WI38 (cell line): ENCODE measurements at regions not wholly inside any gene's neighbourhood (a gene's known extent, or its start where the extent isn't known, plus 50 kb on each side); places are given as distances from the start of the nearest gene placed in this dataset.

ENCODE experiments used
- H3K4me3 ChIP-seq: 2 replicates; pipeline ENCODE4 v1.5.1; 2011; ENCODE audit warnings: low read depth, mild to moderate bottlenecking, control low read depth, low read length
- TF ChIP-seq, protein P1 (sequence below): IDR thresholded peaks from 2 replicates; pipeline ENCODE4 v1.5.1; 2012; ENCODE audit warnings: low read depth, mild to moderate bottlenecking, control low read depth, low read length

- TF ChIP-seq, protein P1, sequence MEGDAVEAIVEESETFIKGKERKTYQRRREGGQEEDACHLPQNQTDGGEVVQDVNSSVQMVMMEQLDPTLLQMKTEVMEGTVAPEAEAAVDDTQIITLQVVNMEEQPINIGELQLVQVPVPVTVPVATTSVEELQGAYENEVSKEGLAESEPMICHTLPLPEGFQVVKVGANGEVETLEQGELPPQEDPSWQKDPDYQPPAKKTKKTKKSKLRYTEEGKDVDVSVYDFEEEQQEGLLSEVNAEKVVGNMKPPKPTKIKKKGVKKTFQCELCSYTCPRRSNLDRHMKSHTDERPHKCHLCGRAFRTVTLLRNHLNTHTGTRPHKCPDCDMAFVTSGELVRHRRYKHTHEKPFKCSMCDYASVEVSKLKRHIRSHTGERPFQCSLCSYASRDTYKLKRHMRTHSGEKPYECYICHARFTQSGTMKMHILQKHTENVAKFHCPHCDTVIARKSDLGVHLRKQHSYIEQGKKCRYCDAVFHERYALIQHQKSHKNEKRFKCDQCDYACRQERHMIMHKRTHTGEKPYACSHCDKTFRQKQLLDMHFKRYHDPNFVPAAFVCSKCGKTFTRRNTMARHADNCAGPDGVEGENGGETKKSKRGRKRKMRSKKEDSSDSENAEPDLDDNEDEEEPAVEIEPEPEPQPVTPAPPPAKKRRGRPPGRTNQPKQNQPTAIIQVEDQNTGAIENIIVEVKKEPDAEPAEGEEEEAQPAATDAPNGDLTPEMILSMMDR = no peak
- no peak overlapping the region for H3K4me3 ChIP-seq
These were observed 1935.4 kb upstream of the PCDH20 start for GRCh38 chr13:63351081-63351480.

DNA sequence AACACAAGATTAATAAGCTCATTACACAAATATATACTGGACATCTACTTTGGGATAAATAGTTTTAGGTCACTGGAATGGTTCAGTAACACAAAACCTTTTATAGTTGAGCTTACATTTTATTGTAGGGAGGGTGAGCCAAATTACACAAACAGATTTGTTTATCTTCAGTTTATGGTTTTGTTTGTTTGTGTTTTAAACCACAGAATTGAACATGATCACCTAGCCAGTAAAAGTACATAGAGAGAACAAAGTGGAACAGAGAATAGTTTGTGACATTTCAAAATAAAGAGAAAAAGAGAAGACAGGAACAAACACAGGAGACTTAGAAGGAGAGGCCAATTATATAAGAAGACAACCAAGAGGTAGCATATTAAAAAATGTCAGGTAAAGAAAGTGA, 1930.2 kb upstream of the PCDH20 start:
- TF ChIP-seq, protein P1 = no peak
- H3K4me3 ChIP-seq = no peak overlapping the region

DNA sequence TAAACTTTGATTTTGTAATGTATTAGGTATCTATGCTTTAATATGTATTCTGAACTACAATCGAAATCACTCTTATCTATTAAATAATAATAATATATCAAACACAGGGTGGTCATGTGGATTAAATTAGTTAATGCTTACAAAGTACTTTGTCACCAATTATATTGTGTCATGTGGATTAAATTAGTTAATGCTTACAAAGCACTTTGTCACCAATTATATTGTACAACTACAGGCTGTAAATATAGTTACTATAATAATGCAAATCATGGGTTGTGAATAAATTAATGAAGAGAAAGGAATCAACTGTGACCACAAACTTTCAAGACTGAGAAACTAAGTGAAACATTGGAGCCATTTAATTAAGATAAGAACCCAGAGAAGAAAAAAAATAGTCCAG, 1929.1 kb upstream of the PCDH20 start:
- H3K4me3 ChIP-seq = no peak overlapping the region
- TF ChIP-seq, protein P1 = no peak

DNA sequence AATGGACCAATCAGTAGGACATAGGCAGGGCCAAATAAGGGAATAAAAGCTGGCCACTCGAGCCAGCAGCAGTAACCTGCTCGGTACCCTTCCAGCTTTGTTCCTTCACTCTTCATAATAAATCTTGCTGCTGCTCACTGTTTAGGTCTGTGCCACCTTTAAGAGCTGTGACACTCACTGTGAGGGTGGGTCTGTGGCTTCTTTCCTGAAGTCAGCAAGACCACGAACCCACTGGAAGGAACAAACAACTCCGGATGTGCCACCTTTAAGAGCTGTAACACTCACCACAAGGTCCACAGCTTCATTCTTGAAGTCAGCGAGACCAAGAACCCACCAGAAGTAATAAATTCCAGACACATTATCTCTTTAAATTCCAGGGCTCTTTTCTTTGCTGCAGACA, 1922.3 kb upstream of the PCDH20 start:
- no peak overlapping the region for H3K4me3 ChIP-seq
- TF ChIP-seq, protein P1 = no peak

DNA sequence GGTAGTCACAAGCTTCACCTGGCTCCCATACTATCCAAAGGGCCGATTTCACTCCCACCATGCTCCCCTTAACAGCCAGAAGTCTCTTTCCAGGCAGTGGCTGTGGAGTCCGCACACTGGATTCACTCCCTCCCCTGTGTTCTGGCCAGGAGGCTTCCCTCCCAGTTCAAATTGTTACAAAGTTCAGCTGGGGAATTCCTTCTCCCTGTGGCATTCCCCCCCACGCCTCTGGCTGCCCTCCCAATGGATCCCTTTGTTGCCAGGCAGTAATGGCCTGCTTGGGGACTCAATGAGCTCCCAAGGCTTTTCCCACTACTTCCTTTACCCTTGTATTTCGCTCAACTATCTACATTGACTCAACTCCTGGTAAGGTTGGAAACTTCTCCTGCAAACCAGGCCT, 1921.4 kb upstream of the PCDH20 start:
- TF ChIP-seq, protein P1 = no peak
- H3K4me3 ChIP-seq = no peak overlapping the region

- no peak overlapping the region for H3K4me3 ChIP-seq
- TF ChIP-seq, protein P1 = no peak
These were observed 1920.9 kb upstream of the PCDH20 start for GRCh38 chr13:63336549-63336948.

DNA sequence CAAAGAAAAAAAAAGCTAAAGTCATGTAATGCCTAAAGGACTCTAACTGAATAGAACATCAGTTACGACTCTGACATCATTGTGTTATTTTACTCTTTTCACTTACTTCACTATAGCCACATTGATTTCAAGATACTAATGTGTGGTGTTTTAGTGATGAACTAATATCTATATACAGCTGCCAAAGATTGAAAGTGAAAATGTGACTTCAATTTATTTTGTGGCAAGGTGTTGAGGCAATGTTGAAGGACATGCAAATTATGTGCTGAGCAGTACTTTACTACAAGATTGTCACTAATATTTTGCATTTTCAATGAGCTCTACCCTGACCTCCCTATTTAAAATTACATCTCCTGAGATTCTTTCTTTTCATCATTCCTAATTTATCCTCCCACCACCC, 1911.9 kb upstream of the PCDH20 start:
- TF ChIP-seq, protein P1 = no peak
- no peak overlapping the region for H3K4me3 ChIP-seq

- TF ChIP-seq, protein P1 = no peak
- no peak overlapping the region for H3K4me3 ChIP-seq
These were observed 1907.8 kb upstream of the PCDH20 start for GRCh38 chr13:63323441-63323840.
